ENCODE measurements at regions not wholly inside any gene's neighbourhood (a gene's known extent, or its start where the extent isn't known, plus 50 kb on each side); places are given as distances from the start of the nearest gene placed in this dataset.

GRCh38 chr2:156087875-156088274, 244.6 kb downstream of the NR4A2 start:
- H2AK9ac ChIP-seq (replicated peaks; ENCODE audit: low read depth, low read length, poor library complexity) = no peak overlapping the region
- H3K4me2 ChIP-seq (ENCODE audit: low read depth, low read length) = no peak overlapping the region
- H3K18ac ChIP-seq (ENCODE audit: low read depth, low read length) = no peak overlapping the region
- no peak overlapping the region for H3K56ac ChIP-seq (ENCODE audit: extremely low read depth, insufficient read depth, low read length)
- no peak overlapping the region for H4K5ac ChIP-seq (ENCODE audit: low read depth, low read length)
- H3K4me1 ChIP-seq (ENCODE audit: control insufficient read depth, insufficient read depth, low read length) = no peaks in the 10 kb centered on the region
- ATAC-seq (ENCODE audit: low read depth) (no peak), DNase-seq (no peak)
- H3K4me3 ChIP-seq (ENCODE audit: insufficient read depth, low read depth, low read length) = no peak overlapping the region
- ChIA-PET POLR2A (ENCODE audit: unreplicated experiment) (no interaction called here), CTCF (no interaction called here)
- H4K8ac ChIP-seq (ENCODE audit: low read depth in 2 of 2, low read length in 2 of 2) = no peak overlapping the region
- in situ Hi-C loops (cut with MboI; ENCODE audit: low sequenced_read_pairs) (no loop called here), intact Hi-C loops (cut with micrococcal nuclease) (no loop called here), dilution Hi-C loops (cut with HindIII; ENCODE audit: low sequenced_read_pairs, unreplicated experiment) (no loop called here)
- H4K91ac ChIP-seq (ENCODE audit: insufficient read depth, low read depth, low read length) = no peak overlapping the region
- no peak overlapping the region for H2AK5ac ChIP-seq (ENCODE audit: low read depth, low read length)
- H2AFZ ChIP-seq (replicated peaks; ENCODE audit: low read length, poor library complexity) = no peak overlapping the region
- H3K9me3 ChIP-seq (ENCODE audit: control insufficient read depth, insufficient read depth, low read length) = peaks cover 5% of the 10 kb centered on the region
- H3K23ac ChIP-seq (ENCODE audit: low read depth, low read length) = no peak overlapping the region
- no peaks in the 10 kb centered on the region for H3K9me1 ChIP-seq (ENCODE audit: insufficient read depth, low read length)
- no TSS peak for BruUV-seq (replicated peaks)
- no peak overlapping the region for H2BK20ac ChIP-seq (ENCODE audit: low read depth, low read length)
- no peak overlapping the region for H2BK120ac ChIP-seq (ENCODE audit: low read depth, low read length)
- H4K20me1 ChIP-seq (ENCODE audit: insufficient read depth, low read length) = no peaks in the 10 kb centered on the region
- no CpG with 5 or more reads among the region's 2 CpGs for WGBS, 2 experiments (ENCODE audit: extremely low coverage in 2 of 2, insufficient read length in 1 of 2)
- H3K14ac ChIP-seq (replicated peaks; ENCODE audit: low read depth, low read length) = no peak overlapping the region
- H3K36me3 ChIP-seq (ENCODE audit: control insufficient read depth, insufficient read depth, low read length) = no peaks in the 10 kb centered on the region
- no peak overlapping the region for H3K4ac ChIP-seq (ENCODE audit: low read depth, low read length)
- H2BK5ac ChIP-seq (ENCODE audit: low read depth, low read length, poor library complexity, severe bottlenecking) = no peak overlapping the region
- H2BK15ac ChIP-seq (ENCODE audit: low read depth, low read length) = no peak overlapping the region
- no peaks in the 10 kb centered on the region for H3K27me3 ChIP-seq (ENCODE audit: control insufficient read depth, insufficient read depth, low read length)
- no peak overlapping the region for H3K27ac ChIP-seq (ENCODE audit: insufficient read depth, low read length)
- no peaks in the 10 kb centered on the region for H3K79me1 ChIP-seq (ENCODE audit: low read depth in 1 of 2, low read length in 2 of 2)
- TF ChIP-seq BHLHE40 (IDR thresholded peaks at IDR 0.05; ENCODE audit: low read depth, low read length) (no peak), CHD1 (IDR thresholded peaks at IDR 0.05; ENCODE audit: low read depth, low read length) (no peak), POLR2A (IDR thresholded peaks at IDR 0.05; ENCODE audit: low read depth, low read length) (no peak), MAFK (IDR thresholded peaks at IDR 0.05; ENCODE audit: low read depth, low read length) (no peak), CEBPB (IDR thresholded peaks at IDR 0.05; ENCODE audit: low read depth, low read length) (no peak), RFX5 (IDR thresholded peaks at IDR 0.05; ENCODE audit: low read depth, low read length) (no peak), SMC3 (IDR thresholded peaks at IDR 0.05; ENCODE audit: low read depth, low read length) (no peak), MAZ (IDR thresholded peaks at IDR 0.05; ENCODE audit: borderline replicate concordance, low read depth, low read length) (no peak), RCOR1 (IDR thresholded peaks at IDR 0.05; ENCODE audit: insufficient replicate concordance, low read length) (no peak), MXI1 (IDR thresholded peaks at IDR 0.05; ENCODE audit: borderline replicate concordance, low read depth, low read length) (no peak), FOS (IDR thresholded peaks at IDR 0.05; ENCODE audit: low read depth, low read length) (no peak), NFE2L2 (IDR thresholded peaks at IDR 0.05; ENCODE audit: low read depth, low read length) (no peak), CTCF (conservative IDR thresholded peaks at IDR 0.05; ENCODE audit: low read depth, low read length) (no peak), ELK1 (IDR thresholded peaks at IDR 0.05; ENCODE audit: borderline replicate concordance, low read depth, low read length) (no peak), RAD21 (IDR thresholded peaks at IDR 0.05; ENCODE audit: low read length) (no peak), USF2 (IDR thresholded peaks at IDR 0.05; ENCODE audit: low read depth, low read length) (no peak)
- no peak overlapping the region for H3K9ac ChIP-seq (ENCODE audit: low read depth, low read length)

Measured in IMR-90 (cell line).